ENCODE measurements at regions not wholly inside any gene's neighbourhood (a gene's known extent, or its start where the extent isn't known, plus 50 kb on each side); places are given as distances from the start of the nearest gene placed in this dataset.

GRCh38 chr3:21256932-21257331, 494.1 kb downstream of the ZNF385D start:
- Mint-ChIP-seq H3K27ac (no peak overlapping the region), H3K9me3 (peaks cover 6% of the 10 kb centered on the region), H3K27me3 (ENCODE audit: low read depth) (no peaks in the 10 kb centered on the region), H3K4me3 (no peak overlapping the region), H3K36me3 (no peaks in the 10 kb centered on the region), H3K4me1 (peaks cover 5% of the 10 kb centered on the region)
- no peak for DNase-seq (ENCODE audit: low spot score in 2 of 2, unreplicated experiment in 2 of 2)
- TF ChIP-seq, protein P1, sequence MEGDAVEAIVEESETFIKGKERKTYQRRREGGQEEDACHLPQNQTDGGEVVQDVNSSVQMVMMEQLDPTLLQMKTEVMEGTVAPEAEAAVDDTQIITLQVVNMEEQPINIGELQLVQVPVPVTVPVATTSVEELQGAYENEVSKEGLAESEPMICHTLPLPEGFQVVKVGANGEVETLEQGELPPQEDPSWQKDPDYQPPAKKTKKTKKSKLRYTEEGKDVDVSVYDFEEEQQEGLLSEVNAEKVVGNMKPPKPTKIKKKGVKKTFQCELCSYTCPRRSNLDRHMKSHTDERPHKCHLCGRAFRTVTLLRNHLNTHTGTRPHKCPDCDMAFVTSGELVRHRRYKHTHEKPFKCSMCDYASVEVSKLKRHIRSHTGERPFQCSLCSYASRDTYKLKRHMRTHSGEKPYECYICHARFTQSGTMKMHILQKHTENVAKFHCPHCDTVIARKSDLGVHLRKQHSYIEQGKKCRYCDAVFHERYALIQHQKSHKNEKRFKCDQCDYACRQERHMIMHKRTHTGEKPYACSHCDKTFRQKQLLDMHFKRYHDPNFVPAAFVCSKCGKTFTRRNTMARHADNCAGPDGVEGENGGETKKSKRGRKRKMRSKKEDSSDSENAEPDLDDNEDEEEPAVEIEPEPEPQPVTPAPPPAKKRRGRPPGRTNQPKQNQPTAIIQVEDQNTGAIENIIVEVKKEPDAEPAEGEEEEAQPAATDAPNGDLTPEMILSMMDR (IDR thresholded peaks at IDR 0.05; ENCODE audit: unreplicated experiment) = no peak

DNA sequence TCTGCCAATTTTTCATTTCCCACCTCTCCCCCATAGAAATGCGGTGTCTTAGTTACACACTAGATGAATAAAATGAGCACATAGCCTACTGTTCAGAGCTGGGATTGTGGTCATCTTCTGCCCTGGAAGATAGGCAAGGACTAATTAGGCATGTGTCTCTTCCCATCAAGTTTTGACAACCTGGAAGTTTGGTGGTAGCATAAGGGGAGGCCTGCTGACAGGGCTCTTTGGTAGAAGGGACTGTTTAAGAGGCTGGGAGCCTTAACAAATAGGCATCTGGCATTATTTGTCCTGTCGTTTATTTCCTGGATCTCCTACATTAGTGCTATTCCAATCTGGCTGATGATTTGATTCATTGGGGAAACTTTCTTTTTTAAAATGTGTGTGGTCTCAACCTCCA, 512.3 kb downstream of the ZNF385D start:
- no peaks in the 10 kb centered on the region for H3K9me3 Mint-ChIP-seq
- no peaks in the 10 kb centered on the region for H3K27me3 Mint-ChIP-seq (ENCODE audit: low read depth)
- TF ChIP-seq, protein P1 (IDR thresholded peaks at IDR 0.05; ENCODE audit: unreplicated experiment) = no peak
- H3K27ac Mint-ChIP-seq = no peak overlapping the region
- no peak for DNase-seq (ENCODE audit: low spot score in 2 of 2, unreplicated experiment in 2 of 2)
- no peaks in the 10 kb centered on the region for H3K36me3 Mint-ChIP-seq
- H3K4me3 Mint-ChIP-seq = no peak overlapping the region
- H3K4me1 Mint-ChIP-seq = no peaks in the 10 kb centered on the region

- TF ChIP-seq, protein P1 (IDR thresholded peaks at IDR 0.05; ENCODE audit: unreplicated experiment) = no peak
- Mint-ChIP-seq H3K9me3 (no peaks in the 10 kb centered on the region), H3K4me1 (no peaks in the 10 kb centered on the region), H3K27ac (no peak overlapping the region), H3K36me3 (no peaks in the 10 kb centered on the region), H3K4me3 (no peak overlapping the region), H3K27me3 (ENCODE audit: low read depth) (no peaks in the 10 kb centered on the region)
- no peak for DNase-seq (ENCODE audit: low spot score in 2 of 2, unreplicated experiment in 2 of 2)
These were observed 513.4 kb downstream of the ZNF385D start for GRCh38 chr3:21237638-21238037.

DNA sequence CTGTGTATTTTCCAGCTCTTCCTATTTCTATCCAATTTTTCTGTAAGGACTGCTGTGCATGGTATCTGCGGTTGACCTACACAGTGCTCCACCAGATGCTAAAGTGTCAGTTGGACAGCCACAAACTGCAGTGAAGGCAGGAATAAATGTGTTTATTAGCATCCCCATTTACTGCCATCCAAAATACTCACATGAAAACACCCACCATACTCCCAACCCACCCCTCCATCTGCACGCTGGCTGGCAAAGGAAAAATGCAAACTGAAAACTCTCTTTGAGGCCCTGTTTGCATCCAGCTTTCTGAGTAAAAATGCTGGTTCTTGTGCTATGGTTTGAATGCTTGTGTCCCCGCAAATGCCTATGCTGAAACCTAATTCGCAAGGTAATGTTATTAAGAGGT, 515.5 kb downstream of the ZNF385D start:
- TF ChIP-seq, protein P1 (IDR thresholded peaks at IDR 0.05; ENCODE audit: unreplicated experiment) = no peak
- Mint-ChIP-seq H3K27ac (no peak overlapping the region), H3K4me1 (no peaks in the 10 kb centered on the region), H3K4me3 (no peak overlapping the region), H3K27me3 (ENCODE audit: low read depth) (no peaks in the 10 kb centered on the region), H3K36me3 (no peaks in the 10 kb centered on the region), H3K9me3 (no peaks in the 10 kb centered on the region)
- DNase-seq (ENCODE audit: low spot score in 2 of 2, unreplicated experiment in 2 of 2) = no peak

- DNase-seq (ENCODE audit: low spot score in 2 of 2, unreplicated experiment in 2 of 2) = no peak
- Mint-ChIP-seq H3K27me3 (ENCODE audit: low read depth) (no peaks in the 10 kb centered on the region), H3K27ac (no peak overlapping the region), H3K36me3 (no peaks in the 10 kb centered on the region), H3K4me1 (peaks cover 2% of the 10 kb centered on the region), H3K9me3 (no peaks in the 10 kb centered on the region), H3K4me3 (no peak overlapping the region)
- TF ChIP-seq, protein P1 (IDR thresholded peaks at IDR 0.05; ENCODE audit: unreplicated experiment) = no peak
These were observed 516.1 kb downstream of the ZNF385D start for GRCh38 chr3:21234933-21235332.

Measured in mesothelial cell of epicardium (in vitro differentiated cells).